Uterus (tissue), 2 donors: ENCODE measurements at regions not wholly inside any gene's neighbourhood (a gene's known extent, or its start where the extent isn't known, plus 50 kb on each side); places are given as distances from the start of the nearest gene placed in this dataset.

Experiments
- POLR2A ChIP-seq, 2 donors: fragments of 450-650 bp; IDR thresholded peaks; one replicate each; pipeline ENCODE4 v1.6.1; 2016; ENCODE audit warnings: antibody characterized with exemption in 2 of 2, mild to moderate bottlenecking in 1 of 2, moderate library complexity in 1 of 2
- TF ChIP-seq, protein P1 (sequence below), 4 experiments: fragments of 200-600 bp in 2 of 4; fragments of 450-650 bp in 2 of 4; sonication (generic) in 2 of 4; IDR thresholded peaks; one replicate each; pipeline ENCODE4 v1.5.1; 2016 to 2019; ENCODE audit warnings: antibody characterized with exemption in 4 of 4, mild to moderate bottlenecking in 2 of 4, moderate library complexity in 1 of 4

DNA sequence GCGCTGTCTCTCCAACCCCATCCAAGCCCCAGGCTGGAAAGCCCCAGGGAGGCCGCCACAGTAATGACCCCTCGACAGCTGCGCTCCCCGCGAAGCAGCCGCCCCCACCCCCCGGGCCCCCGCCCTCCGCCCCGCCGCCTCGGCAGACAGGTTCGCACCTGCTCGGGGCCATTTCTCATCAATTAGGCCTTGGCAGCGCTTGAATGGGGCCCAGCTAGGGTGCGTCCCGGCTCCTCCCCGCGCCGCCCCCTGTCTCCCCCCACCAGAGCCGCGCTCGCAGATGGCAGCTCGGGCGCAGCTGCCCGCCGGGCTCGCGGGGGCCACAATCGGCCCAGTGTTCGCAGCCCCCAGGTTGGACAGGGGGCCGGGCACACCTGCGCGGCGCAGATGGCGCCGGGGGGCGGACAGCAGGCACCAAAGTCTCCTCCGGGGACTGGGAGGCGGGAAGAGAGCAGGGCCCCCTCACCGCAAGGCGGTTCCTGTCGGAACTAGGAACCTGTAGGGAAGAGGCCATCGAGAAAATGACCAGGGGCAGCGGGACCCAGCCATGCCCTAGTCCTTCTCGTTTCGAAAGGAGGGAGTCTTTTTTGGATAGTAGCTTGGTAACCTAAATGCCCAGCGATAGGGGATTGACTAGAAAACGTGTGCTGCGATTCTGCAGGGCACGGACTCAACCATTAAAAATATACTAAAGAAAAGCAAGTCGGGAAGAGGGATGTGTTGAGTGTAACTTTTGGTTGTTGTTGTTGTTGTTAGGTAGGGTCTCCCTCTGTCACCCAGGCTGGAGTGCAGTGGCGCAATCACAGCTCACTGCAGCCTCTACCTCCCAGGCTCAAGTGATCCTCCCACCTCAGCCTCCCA is 83.2 kb upstream of the EYA2 start:
- TF ChIP-seq, protein P1, sequence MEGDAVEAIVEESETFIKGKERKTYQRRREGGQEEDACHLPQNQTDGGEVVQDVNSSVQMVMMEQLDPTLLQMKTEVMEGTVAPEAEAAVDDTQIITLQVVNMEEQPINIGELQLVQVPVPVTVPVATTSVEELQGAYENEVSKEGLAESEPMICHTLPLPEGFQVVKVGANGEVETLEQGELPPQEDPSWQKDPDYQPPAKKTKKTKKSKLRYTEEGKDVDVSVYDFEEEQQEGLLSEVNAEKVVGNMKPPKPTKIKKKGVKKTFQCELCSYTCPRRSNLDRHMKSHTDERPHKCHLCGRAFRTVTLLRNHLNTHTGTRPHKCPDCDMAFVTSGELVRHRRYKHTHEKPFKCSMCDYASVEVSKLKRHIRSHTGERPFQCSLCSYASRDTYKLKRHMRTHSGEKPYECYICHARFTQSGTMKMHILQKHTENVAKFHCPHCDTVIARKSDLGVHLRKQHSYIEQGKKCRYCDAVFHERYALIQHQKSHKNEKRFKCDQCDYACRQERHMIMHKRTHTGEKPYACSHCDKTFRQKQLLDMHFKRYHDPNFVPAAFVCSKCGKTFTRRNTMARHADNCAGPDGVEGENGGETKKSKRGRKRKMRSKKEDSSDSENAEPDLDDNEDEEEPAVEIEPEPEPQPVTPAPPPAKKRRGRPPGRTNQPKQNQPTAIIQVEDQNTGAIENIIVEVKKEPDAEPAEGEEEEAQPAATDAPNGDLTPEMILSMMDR (IDR thresholded peaks at IDR 0.05) = no peak
- TF ChIP-seq POLR2A (IDR thresholded peaks at IDR 0.05) = no peak
